HG02610 (cell line): ENCODE measurements at regions not wholly inside any gene's neighbourhood (a gene's known extent, or its start where the extent isn't known, plus 50 kb on each side); places are given as distances from the start of the nearest gene placed in this dataset.
"Not testable (repeated sequence)": the region's sequence is repeated elsewhere in the genome, so short reads cannot be mapped to it uniquely, and the experiment has no call there.

Experiments
- ATAC-seq: cut with Tn5 transposase; IDR thresholded peaks from one replicate; pipeline ENCODE4 v1.9.1; 2021; ENCODE audit warnings: mild to moderate bottlenecking, moderate library complexity; ENCODE audit not compliant: unreplicated experiment

- no peak for ATAC-seq
Measured at GRCh38 chr9:86585422-86586143, 231.4 kb upstream of the TUT7 start.

- ATAC-seq, result no peak
Measured at GRCh38 chr9:86580688-86581087, 226.5 kb upstream of the TUT7 start.

DNA sequence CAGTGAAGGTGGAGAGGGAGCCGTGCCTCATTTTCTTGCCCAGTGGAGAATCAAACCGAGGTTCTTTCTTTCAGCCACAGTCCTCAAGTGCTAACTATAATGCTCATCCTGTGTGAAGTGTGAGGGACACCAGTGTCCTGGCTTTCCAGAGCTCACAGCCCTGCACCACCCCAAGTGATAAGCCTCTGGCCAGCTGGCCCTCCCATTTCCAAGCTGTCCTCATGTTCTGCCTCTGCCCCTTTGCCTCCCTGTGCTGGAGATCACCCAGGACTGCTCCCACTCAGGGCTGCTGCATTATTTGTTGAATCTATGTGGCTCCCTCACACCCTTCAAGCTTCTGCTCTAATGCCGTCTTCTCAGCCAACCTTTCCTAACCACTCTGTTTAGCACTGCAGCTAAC, 224.5 kb upstream of the TUT7 start:
- no peak for ATAC-seq

DNA sequence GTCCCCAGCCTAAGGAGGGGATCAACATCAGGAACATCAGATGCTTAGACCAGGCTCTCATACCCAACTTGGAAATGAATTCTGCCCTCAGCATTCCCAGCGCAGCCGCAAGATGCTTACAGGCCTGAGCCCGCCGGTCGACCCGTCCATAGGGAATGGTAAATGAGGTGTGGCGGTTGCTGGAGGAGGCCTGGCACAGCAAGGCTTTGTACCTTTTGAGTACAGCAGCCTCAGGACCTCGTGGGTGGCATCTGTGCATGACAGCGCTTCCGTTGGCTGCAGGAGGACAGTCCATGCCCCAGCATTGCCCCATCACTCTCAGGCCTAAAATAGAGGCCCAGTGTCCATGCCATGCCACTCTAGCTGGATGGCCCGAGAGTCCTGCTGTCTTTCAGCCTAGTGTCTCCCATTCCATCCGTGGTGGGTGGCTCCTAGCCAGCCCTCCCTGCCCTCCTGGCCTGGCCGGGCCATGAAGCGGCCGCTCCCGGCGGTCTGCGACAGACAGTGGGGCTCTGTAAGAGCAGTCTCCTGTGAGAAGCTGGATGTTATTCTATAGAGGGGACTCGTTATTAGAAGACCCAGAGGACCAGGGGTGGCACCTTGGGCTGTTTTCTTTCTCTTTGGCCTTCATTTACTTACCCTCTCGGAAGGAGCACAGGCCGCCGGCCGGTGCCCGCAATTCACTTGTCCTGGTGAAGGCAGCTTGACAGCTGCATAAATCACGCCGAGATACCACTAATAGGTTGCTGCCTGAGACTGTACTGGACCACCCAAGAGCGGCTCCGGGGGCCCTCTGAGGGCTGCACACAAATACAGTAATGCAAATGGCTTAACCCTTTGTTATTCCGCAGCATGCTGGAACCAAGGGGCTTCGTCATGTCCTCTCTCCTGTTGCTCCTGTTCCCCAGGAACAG, 223.5 kb upstream of the TUT7 start:
- ATAC-seq, result no peak

DNA sequence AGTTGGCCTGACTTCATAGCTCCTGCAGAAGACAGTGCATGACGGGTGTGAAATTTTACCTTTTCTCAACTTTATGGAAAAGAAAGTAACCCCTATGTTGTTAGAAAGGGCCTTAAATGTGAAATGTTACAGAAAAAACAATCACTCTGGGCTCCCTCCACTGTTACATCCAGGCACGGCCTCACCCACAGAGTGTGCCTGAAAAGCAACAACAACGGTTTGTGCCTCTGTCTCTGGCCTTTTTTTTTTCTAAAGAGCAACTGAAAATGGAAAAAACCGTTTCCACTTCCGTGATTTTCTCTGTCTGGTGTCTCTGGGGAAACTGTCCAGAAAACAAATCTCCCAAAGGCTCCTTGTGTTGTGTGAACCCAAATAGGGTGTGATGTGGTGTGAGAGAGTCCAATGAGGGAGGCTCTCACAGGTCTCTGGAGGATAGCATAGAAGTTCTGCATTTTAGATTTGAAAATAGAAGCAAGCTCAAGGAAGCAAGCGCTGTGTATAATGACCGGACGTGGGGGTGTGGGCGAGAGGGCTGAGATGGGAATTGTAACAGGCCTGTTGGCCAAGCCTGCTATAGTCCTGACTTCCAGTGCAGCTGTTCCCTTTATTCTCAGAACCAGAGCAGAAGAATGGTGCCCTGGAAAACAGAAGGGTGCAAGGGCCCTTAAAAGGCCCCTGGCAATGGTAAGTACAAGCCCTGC, 221.8 kb upstream of the TUT7 start:
- no peak for ATAC-seq

DNA sequence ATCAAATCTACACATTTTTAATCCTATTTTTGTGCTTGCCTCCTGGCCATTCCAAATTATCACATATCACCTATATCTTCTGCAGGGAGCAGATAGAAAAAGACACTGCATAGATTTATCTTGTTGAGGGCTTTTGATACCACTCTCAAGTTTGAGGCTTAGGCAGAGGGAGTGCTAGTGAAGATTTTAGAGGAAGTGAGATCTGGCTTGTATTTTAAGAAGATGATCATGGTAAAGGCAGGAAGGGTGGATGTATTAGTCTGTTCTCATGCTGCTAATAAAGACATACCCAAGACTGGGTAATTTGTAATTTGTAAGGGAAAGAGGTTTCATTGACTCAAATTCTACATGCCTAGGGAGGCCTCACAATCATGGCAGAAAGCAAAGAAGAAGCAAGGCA, 220.9 kb upstream of the TUT7 start:
- ATAC-seq, result no peak

DNA sequence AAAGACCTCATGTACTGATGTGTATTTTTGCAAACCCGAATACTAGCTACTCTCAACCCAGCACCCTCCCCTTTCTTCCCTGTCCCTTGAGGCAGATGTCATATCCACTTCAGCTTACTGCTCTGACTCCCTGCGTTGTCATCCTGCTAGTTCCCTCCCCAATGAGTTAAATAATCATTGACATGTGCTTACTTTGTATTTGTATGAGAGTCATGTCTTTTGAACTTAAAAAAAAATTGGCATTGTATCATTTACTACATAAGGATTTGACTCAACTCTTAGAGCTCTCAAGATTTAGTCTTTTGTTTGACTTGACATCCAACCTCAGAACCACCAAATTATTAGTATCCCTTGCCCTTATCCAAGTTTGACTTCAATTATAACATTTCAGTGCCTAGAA, 219.7 kb upstream of the TUT7 start:
- ATAC-seq, result no peak

- no peak for ATAC-seq
Measured at GRCh38 chr9:86572904-86573303, 218.7 kb upstream of the TUT7 start.

- not testable (repeated sequence) for ATAC-seq
Measured at GRCh38 chr9:86565603-86566002, 211.4 kb upstream of the TUT7 start.

DNA sequence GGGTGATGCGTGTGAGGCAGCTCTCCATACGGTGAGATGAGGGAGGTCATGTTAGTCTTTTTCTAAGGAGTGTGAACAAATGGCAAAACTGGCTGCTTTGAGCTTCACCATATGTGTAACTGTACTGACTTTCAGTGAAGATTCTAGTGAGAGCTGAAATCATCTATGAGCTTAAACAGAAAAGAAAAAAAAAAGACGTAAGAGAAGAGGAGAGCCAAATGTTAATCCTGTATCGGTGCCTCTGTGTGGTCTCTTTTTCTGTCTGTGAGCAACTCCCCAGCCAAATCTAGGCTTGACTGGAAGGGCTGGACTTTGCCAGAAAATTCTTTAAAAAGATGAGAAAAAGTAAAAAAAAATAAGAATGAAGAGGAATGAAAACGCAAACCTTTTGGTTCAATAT, 209.7 kb upstream of the TUT7 start:
- ATAC-seq, result no peak

GRCh38 chr9:86563350-86563749, 209.1 kb upstream of the TUT7 start:
- no peak for ATAC-seq

GRCh38 chr9:86562691-86563090, 208.5 kb upstream of the TUT7 start:
- ATAC-seq, result no peak

- no peak for ATAC-seq
Measured at GRCh38 chr9:86557918-86558317, 203.7 kb upstream of the TUT7 start.

GRCh38 chr9:86557063-86557766, 203.0 kb upstream of the TUT7 start:
- ATAC-seq, result no peak

DNA sequence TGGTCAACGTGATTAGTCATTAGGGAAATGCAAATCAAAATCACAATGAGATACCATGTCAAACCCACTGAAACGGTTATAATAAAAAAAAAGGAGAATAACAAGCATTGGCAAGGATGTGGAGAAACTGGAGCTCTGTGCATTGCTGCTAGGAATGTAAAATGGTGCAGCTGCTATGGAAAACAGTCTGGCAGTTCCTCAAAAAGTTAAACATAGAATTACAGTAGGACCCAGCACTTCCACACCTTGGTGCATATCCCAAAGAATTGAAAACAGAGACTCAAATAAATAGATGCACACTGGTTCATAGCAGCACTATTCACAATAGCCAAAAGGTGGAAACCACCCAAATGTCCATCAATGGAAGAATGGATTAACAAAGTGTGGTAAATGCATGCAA, 201.5 kb upstream of the TUT7 start:
- no peak for ATAC-seq

DNA sequence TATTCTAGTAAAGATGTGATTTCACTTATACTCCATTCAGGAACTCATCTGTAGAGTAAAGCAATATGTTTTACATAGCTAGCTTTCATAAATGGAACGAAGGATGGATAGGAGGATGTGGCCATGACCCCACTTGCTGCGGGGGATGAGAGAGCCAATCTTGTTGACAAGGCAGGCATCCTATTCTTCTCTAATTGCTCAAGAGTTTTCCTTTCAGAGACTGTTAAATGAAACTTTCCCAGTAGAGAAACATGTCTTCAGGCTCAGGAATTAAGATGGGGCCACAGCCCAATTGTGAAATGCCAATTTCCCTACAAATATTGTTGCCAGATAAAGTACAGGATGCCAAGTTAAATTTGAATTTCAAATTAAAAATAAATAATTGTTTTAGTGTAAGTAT, 196.2 kb upstream of the TUT7 start:
- no peak for ATAC-seq

- ATAC-seq, result no peak
Measured at GRCh38 chr9:86549920-86550319, 195.7 kb upstream of the TUT7 start.

- no peak for ATAC-seq
Measured at GRCh38 chr9:86549401-86549811, 195.2 kb upstream of the TUT7 start.

DNA sequence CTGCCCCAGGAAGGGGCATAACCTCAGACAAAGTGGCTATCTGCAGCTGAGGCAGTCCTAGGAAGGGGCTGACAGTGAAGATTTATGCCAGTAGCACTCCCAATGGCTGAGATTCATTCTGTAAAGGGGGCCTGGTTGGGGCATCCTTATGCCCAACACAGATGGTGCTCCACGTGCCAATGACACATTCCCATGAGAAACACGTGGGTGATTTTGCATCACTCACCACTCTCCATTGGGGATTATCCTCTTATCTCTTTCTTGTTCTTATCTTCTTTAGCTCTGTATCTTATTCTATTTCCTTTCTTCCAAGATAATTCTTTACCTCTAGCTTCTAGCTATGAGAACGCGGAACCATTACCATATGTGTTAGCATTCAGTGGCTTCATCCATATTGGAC, 194.0 kb upstream of the TUT7 start:
- ATAC-seq, result no peak

- ATAC-seq, result no peak
Measured at GRCh38 chr9:86547571-86547970, 193.4 kb upstream of the TUT7 start.

DNA sequence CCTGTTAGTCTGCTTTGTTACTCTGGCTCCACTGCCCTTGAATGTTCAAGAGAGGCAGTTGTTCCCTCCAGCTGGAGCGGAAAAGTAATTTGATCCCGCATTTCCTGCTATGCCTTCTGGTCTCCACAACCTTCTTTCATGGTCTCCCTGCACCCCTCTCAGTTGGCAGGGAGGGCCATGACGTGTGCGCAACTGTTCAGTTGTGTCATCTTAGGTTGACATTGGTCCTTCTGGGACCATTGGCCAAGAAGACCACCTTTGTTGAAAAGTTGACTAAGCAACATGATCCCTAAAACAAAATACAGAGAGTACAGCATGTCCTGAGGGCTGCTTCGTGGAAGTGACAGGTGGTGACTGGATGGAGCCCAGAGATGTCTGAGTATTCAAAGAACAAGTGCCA, 192.5 kb upstream of the TUT7 start:
- ATAC-seq, result no peak
